SK-N-SH treated with all-trans-retinoic acid at 6 μM for 48 hours (cell line): ENCODE measurements at regions not wholly inside any gene's neighbourhood (a gene's known extent, or its start where the extent isn't known, plus 50 kb on each side); places are given as distances from the start of the nearest gene placed in this dataset.

Experiments used
- ATAC-seq: fragments of 200-7000 bp; cut with Tn5 transposase; 3 replicates; pipeline ENCODE4 v1.9.1; 2020; ENCODE audit warnings: mild to moderate bottlenecking, moderate library complexity
- ARNTL ChIP-seq: fragments of 450-650 bp; formaldehyde crosslinking; IDR thresholded peaks from 2 replicates; pipeline ENCODE4 v1.5.0; 2020; ENCODE audit warnings: low read depth, mild to moderate bottlenecking, moderate library complexity, borderline replicate concordance
- BACH2 ChIP-seq: fragments of 250-450 bp; sonication (Bioruptor Pico); IDR thresholded peaks from 2 replicates; pipeline ENCODE4 v1.9.0; 2021; ENCODE audit warnings: mild to moderate bottlenecking, borderline replicate concordance
- CSDC2 ChIP-seq: fragments of 250-450 bp; sonication (Bioruptor Pico); IDR thresholded peaks from 2 replicates; pipeline ENCODE4 v1.5.0; 2020; ENCODE audit warnings: mild to moderate bottlenecking, moderate library complexity
- CSRNP3 ChIP-seq: fragments of 250-450 bp; sonication (Bioruptor Pico); IDR thresholded peaks from 2 replicates; pipeline ENCODE4 v1.5.1; 2021; ENCODE audit warnings: mild to moderate bottlenecking, moderate library complexity
- ESRRG ChIP-seq: fragments of 250-450 bp; sonication (Bioruptor Pico); IDR thresholded peaks from 2 replicates; pipeline ENCODE4 v1.6.1; 2021; ENCODE audit warnings: mild to moderate bottlenecking
- GLIS3 ChIP-seq: fragments of 250-450 bp; sonication (Bioruptor Pico); IDR thresholded peaks from 2 replicates; pipeline ENCODE4 v1.5.0; 2020; ENCODE audit warnings: mild to moderate bottlenecking, moderate library complexity
- ISL1 ChIP-seq: fragments of 250-450 bp; sonication (Bioruptor Pico); IDR thresholded peaks from 2 replicates; pipeline ENCODE4 v2.1.2; 2022; ENCODE audit warnings: mild to moderate bottlenecking, moderate library complexity
- OSR1 ChIP-seq: fragments of 250-450 bp; sonication (Bioruptor Pico); IDR thresholded peaks from 2 replicates; pipeline ENCODE4 v1.8.0; 2022; ENCODE audit warnings: moderate library complexity, mild to moderate bottlenecking, inconsistent platforms
- PATZ1 ChIP-seq: fragments of 250-450 bp; sonication (Bioruptor Pico); IDR thresholded peaks from 2 replicates; pipeline ENCODE4 v1.8.0; 2020; ENCODE audit warnings: mild to moderate bottlenecking, moderate library complexity, borderline replicate concordance
- POU6F1 ChIP-seq: fragments of 250-450 bp; sonication (Bioruptor Pico); IDR thresholded peaks from 2 replicates; pipeline ENCODE4 v1.8.0; 2021; ENCODE audit warnings: low read depth, mild to moderate bottlenecking, moderate library complexity, borderline replicate concordance
- PPARA ChIP-seq: fragments of 250-450 bp; sonication (Bioruptor Pico); IDR thresholded peaks from 2 replicates; pipeline ENCODE4 v1.5.0; 2020; ENCODE audit warnings: mild to moderate bottlenecking, borderline replicate concordance
- RARB ChIP-seq: fragments of 250-450 bp; sonication (Bioruptor Pico); IDR thresholded peaks from 2 replicates; pipeline ENCODE4 v1.8.0; 2021; ENCODE audit warnings: mild to moderate bottlenecking, moderate library complexity
- SNAI2 ChIP-seq: fragments of 250-450 bp; sonication (Bioruptor Pico); IDR thresholded peaks from 2 replicates; pipeline ENCODE4 v1.5.0; 2020; ENCODE audit warnings: mild to moderate bottlenecking, moderate library complexity
- TCF4 ChIP-seq: fragments of 250-450 bp; sonication (Bioruptor Pico); IDR thresholded peaks from 2 replicates; pipeline ENCODE4 v1.8.0; 2021; ENCODE audit warnings: mild to moderate bottlenecking, moderate library complexity, borderline replicate concordance
- TOX ChIP-seq: fragments of 250-450 bp; sonication (Bioruptor Pico); IDR thresholded peaks from 2 replicates; pipeline ENCODE4 v1.8.0; 2021; ENCODE audit warnings: mild to moderate bottlenecking, moderate library complexity, borderline replicate concordance
- TSHZ2 ChIP-seq: fragments of 250-450 bp; sonication (Bioruptor Pico); IDR thresholded peaks from 2 replicates; pipeline ENCODE4 v1.5.0; 2020; ENCODE audit warnings: mild to moderate bottlenecking, moderate library complexity
- ZC3H10 ChIP-seq: fragments of 250-450 bp; sonication (Bioruptor Pico); IDR thresholded peaks from 2 replicates; pipeline ENCODE4 v1.5.1; 2021; ENCODE audit warnings: mild to moderate bottlenecking, moderate library complexity
- ZFP3 ChIP-seq: fragments of 250-450 bp; sonication (Bioruptor Pico); IDR thresholded peaks from 2 replicates; pipeline ENCODE4 v1.5.0; 2020; ENCODE audit warnings: mild to moderate bottlenecking, moderate library complexity
- ZFP30 ChIP-seq: fragments of 450-650 bp; formaldehyde crosslinking; IDR thresholded peaks from 2 replicates; pipeline ENCODE4 v1.5.0; 2022; ENCODE audit warnings: mild to moderate bottlenecking, moderate library complexity
- ZNF565 ChIP-seq: fragments of 450-650 bp; formaldehyde crosslinking; conservative IDR thresholded peaks from 2 replicates; pipeline ENCODE4 v1.5.0; 2020; ENCODE audit warnings: low read depth, mild to moderate bottlenecking, moderate library complexity
- ZNF70 ChIP-seq: fragments of 450-650 bp; formaldehyde crosslinking; IDR thresholded peaks from 2 replicates; pipeline ENCODE4 v1.5.0; 2020; ENCODE audit warnings: mild to moderate bottlenecking, moderate library complexity
- ZNF8 ChIP-seq: fragments of 450-650 bp; formaldehyde crosslinking; IDR thresholded peaks from 2 replicates; pipeline ENCODE4 v1.5.0; 2020; ENCODE audit warnings: mild to moderate bottlenecking, moderate library complexity
- TF ChIP-seq, protein P1 (sequence below): fragments of 250-450 bp; sonication (Bioruptor Pico); IDR thresholded peaks from 2 replicates; pipeline ENCODE4 v1.5.1; 2020; ENCODE audit warnings: low read depth, mild to moderate bottlenecking, moderate library complexity

GRCh38 chr5:162227075-162227474 is 159.5 kb downstream of the GABRG2 start:
- TF ChIP-seq, protein P1, sequence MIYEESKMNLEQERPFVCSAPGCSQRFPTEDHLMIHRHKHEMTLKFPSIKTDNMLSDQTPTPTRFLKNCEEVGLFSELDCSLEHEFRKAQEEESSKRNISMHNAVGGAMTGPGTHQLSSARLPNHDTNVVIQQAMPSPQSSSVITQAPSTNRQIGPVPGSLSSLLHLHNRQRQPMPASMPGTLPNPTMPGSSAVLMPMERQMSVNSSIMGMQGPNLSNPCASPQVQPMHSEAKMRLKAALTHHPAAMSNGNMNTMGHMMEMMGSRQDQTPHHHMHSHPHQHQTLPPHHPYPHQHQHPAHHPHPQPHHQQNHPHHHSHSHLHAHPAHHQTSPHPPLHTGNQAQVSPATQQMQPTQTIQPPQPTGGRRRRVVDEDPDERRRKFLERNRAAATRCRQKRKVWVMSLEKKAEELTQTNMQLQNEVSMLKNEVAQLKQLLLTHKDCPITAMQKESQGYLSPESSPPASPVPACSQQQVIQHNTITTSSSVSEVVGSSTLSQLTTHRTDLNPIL (CRISPR knock-in tag): no peak
- TF ChIP-seq TSHZ2 (CRISPR knock-in tag) (no peak), ZFP3 (CRISPR knock-in tag) (no peak), SNAI2 (CRISPR knock-in tag) (no peak), TCF4 (no peak), POU6F1 (CRISPR knock-in tag) (no peak), GLIS3 (CRISPR knock-in tag) (no peak), RARB (CRISPR knock-in tag) (no peak), CSDC2 (no peak), OSR1 (CRISPR knock-in tag) (no peak), BACH2 (CRISPR knock-in tag) (no peak), ARNTL (CRISPR knock-in tag) (no peak), ZC3H10 (CRISPR knock-in tag) (no peak), ZNF565 (CRISPR knock-in tag) (no peak), TOX (CRISPR knock-in tag) (no peak), PPARA (CRISPR knock-in tag) (no peak), ZNF8 (CRISPR knock-in tag) (no peak), PATZ1 (CRISPR knock-in tag) (no peak)

GRCh38 chr5:162230348-162230747 is 162.8 kb downstream of the GABRG2 start:
- TF ChIP-seq SNAI2 (CRISPR knock-in tag): no peak
- no peak for TF ChIP-seq GLIS3 (CRISPR knock-in tag)
- TF ChIP-seq ZNF70 (CRISPR knock-in tag): no peak
- no peak for TF ChIP-seq ZFP3 (CRISPR knock-in tag)
- TF ChIP-seq ISL1 (CRISPR knock-in tag): no peak
- TF ChIP-seq ARNTL (CRISPR knock-in tag): no peak
- no peak for TF ChIP-seq OSR1 (CRISPR knock-in tag)
- no peak for TF ChIP-seq ESRRG (CRISPR knock-in tag)
- no peak for TF ChIP-seq RARB (CRISPR knock-in tag)
- TF ChIP-seq PPARA (CRISPR knock-in tag): no peak
- no peak for TF ChIP-seq ZNF565 (CRISPR knock-in tag)
- no peak for TF ChIP-seq ZNF8 (CRISPR knock-in tag)
- TF ChIP-seq CSRNP3 (CRISPR knock-in tag): no peak
- TF ChIP-seq TOX (CRISPR knock-in tag): no peak
- TF ChIP-seq, protein P1 (CRISPR knock-in tag): no peak
- no peak for TF ChIP-seq TSHZ2 (CRISPR knock-in tag)
- TF ChIP-seq ZFP30 (CRISPR knock-in tag): no peak
- no peak for ATAC-seq

More at GRCh38 chr5:162227075-162227474, 159.5 kb downstream of the GABRG2 start:
- no peak for ATAC-seq
